ENCODE measurements at regions not wholly inside any gene's neighbourhood (a gene's known extent, or its start where the extent isn't known, plus 50 kb on each side); places are given as distances from the start of the nearest gene placed in this dataset.
A peak's percentile ranks its signal among the peaks of the same experiment; 100 is the strongest.
"Not testable (repeated sequence)": the region's sequence is repeated elsewhere in the genome, so short reads cannot be mapped to it uniquely, and the experiment has no call there.

DNA sequence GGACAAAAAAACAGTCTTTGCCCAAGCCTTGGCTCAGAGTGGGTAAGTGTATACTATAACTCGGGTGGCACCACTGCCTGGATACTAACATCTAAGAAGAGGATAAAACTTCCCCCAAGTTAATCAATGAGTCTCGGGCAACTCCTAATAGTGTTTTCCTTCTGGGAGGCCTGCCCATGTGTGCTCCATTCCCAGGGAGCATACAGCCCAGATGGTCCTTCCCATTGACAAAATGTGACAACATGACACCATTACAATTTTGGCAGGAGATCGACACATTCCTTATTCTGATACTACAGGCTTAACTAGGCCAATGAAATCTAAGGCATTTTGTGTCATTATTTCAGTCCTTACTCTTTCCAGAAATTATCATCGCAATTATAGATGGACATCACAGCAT, 52.7 kb upstream of the CRIM1 start:
- no peak for DNase-seq

- DNase-seq, result no peak
Observed at GRCh38 chr2:36301843-36302242, 53.7 kb upstream of the CRIM1 start.

DNA sequence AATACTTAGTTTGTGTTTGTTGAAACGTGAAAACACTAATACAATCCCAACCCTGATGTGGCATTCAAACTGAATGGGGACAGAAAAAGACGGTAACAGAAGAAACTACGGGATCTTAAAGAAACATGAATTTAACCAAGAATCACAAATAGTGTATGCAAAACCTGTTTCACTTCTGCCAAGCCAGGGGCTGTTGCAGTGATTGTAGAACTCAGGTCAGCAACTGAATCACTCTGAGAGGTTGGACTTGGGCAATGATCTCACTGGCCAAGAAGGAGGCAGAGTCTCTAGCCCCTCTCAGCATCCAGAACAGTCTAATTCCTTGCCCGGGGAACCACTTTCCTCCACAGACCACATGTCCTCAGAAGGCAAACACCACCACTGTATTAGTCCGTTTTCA, 54.9 kb upstream of the CRIM1 start:
- no peak for DNase-seq

GRCh38 chr2:36296798-36297197, 58.8 kb upstream of the CRIM1 start:
- DNase-seq, result no peak

GRCh38 chr2:36294316-36294721, 61.3 kb upstream of the CRIM1 start:
- no peak for DNase-seq

DNA sequence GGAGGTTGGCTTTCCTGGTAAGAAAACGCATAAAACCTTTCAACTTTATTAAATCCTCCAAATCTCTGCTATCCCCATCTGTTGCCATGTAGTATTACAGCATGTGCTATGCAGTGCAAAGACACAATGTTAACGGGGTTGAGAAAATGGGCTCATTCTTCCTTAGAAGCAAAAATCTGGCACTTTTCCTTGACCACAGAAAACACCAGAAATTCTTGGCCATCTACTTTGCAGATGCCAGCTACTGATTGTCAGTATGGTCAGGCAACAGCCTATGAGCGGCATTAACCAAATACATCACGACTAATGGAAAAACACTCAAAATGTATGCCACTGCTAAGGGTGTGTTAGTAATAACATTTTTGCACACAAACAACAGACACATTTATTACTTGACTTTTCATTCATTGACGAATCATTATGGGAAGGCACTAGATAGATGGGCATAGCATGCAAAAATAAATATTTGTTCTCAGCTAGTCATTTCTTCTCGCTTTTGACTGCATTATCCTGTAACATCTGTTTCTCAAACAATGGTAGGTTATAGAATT, 65.2 kb upstream of the CRIM1 start:
- no peak for DNase-seq

GRCh38 chr2:36289731-36290130, 65.8 kb upstream of the CRIM1 start:
- no peak for DNase-seq

- peak; percentile 21 for DNase-seq
Observed at GRCh38 chr2:36287363-36288275, 68.0 kb upstream of the CRIM1 start.

DNA sequence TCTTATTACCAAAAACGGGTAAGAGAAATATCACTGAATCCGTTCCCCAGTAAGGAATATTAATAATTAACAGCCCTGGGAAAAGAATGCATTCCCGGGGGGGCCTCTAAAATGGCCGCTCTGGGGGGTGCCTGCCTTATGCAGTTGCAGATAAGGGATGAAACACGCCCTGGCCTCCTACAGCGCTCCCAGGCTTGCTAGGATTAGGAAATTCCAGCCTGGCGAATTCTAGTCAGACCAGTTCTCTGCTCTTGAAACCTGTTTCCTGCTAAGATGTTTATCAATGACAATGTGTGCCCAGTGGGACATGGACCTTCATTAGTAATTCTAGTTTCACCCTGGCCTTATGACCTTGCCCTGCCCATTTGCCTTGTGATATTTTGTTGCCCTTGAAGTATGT, 76.1 kb upstream of the CRIM1 start:
- not testable (repeated sequence) for DNase-seq

DNA sequence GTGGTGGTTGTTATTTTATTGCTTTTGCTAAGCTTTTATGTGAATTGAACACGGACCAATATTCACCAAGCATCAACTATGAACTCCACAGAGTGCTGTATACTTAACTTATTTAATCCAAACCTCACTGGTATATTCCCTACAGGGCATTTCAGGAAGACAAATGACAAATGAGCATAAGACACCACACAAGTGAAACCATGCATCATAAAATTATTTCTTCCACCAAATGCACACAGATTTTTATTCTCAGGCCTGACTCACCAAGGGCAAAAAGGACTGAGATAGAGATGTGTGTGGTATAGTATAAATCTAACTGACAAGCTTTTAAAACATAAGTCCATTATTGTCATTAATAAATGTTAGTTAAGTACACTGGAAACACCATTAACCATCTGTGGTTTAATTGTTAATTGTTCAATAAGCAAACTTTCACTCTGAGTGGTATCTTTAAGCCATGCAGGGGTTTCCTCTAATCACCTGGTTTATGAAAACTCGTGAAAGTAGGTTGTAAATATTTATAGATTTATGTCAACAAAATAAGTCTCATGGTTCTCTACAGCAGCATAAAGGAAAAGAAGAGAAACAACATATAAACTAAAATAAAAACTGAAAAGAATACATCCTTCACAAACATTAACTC, 77.6 kb upstream of the CRIM1 start:
- DNase-seq, result peak; percentile 12

DNA sequence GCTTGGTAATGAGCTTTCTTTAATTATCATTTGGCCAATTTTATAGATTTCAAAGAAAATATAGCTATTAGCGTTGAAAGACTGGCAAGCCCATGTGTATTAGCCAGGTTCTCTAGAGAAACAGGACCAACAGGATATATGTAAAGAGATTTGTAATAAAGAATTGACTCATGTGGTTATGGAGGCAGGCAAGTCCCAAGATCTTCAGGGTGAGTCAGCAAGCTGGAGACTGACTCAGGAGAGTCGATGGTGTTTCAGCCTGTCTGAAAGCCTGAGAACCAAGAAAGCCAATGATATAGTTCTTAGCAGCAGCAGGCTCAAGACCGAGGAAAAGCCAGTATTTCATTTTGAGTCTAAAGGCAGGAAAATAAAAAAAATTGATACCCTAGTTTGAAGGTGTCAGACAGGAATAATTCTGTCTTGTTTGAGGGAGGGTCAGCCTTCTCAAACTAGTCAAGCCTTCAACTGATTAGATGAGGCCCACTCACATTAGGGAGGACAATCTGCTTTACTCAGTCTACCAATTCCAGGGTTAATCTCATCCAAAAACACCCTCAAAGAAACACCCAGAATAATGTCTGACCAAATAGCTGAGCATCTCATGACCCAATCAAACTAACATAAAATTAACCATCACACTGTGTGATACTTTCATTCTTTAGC, 78.3 kb upstream of the CRIM1 start:
- DNase-seq, result no peak

DNA sequence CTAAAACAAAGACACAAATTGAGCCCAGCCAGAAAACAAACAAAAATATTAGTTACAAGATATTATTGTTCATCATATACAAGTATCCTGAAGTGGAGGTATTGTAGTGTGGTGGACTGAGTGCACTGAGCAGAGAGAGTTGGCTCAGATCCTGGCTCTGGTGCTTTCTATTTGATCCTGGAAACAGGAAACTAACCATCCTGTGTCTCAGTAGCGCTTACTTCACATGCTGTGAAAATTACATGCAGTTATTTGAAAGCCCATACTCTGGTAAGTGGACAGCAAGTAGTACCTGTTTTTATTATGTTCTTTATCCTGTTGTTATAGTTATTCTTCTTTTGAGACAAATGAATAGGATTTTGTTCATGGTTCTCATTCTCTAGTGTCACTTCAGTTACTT, 84.3 kb upstream of the CRIM1 start:
- DNase-seq, result no peak

DNA sequence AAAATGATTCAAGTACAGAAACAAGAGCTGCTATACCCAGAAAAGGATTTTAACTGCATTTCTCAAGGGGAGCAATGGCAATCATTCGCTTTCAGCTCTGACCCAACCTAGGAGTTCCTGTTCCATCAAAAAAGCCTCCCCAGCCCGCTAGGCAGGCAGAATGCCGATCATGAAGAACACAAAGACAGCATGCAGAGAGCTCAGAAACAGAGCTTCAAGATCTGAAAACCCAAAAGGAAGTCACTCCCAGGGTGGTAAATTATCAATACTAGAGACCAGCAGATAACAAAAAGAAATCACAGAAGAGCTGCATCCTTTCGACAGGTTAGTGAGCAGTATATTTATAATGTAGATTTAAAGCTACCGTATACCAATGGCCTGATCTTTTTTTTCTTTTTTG, 84.8 kb upstream of the CRIM1 start:
- no peak for DNase-seq

DNA sequence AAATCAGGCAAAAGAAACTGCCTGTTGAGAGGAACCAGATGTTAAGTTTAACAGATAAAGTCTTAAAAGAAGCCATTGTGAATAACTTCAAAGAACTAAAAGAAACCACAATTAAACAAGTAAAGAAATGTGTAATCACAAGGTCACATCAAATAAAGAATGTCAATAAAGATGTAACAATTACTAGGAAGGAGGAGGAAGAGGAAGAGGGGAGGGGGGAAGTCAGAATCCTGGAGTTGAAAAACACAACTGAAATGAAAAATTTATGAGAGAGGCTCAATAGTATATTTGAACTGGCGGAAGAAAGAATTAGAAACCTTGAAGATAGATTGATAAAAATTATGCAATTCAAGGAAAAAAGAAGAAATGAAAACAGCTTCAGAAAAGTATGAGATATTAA, 88.4 kb upstream of the CRIM1 start:
- DNase-seq, result no peak

DNA sequence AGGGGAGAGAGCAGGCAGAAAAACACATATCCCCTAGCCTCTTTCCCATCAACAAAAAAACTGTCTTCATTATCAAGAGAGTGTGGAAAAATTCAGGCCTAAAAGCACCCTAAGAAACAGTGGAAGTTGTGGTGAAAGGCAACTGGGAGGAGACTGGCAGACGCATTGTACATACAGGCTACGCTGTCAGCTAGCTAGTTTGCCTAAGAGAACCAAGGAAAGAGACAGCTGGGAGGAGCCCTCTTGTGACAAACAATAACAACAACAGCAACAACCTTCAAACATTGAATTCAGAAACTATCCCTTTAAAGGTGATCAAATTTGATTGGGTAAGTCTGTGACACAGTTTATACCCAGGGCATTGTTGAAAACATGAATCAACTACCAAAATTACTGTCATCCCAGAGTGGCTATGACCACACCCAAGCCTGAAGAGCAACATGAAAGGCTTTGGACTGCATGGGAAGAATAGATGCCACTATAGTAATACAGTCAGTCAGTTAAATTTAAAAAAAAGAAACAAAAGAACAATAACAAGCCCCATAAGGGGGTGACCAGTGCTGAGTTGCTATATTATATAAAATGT, 88.9 kb upstream of the CRIM1 start:
- no peak for DNase-seq

DNA sequence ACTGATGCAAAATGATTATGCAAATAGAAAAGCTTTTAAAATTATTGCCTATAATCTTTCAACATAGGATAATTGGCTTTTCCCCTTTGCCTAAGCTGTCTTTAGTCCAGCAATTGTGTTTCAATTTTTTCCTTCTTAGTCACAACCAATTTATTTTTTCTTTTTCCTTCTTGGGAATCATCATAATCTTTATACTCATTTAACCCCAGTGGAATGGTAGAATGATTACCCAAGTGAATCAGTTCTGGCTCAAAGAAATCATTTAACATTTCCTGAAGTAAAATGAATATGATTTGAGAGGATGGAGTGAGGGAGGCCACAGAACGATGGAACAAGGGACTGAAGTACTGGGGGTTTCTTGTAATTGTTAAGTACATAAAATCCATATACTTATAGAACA, 93.0 kb upstream of the CRIM1 start:
- no peak for DNase-seq

DNA sequence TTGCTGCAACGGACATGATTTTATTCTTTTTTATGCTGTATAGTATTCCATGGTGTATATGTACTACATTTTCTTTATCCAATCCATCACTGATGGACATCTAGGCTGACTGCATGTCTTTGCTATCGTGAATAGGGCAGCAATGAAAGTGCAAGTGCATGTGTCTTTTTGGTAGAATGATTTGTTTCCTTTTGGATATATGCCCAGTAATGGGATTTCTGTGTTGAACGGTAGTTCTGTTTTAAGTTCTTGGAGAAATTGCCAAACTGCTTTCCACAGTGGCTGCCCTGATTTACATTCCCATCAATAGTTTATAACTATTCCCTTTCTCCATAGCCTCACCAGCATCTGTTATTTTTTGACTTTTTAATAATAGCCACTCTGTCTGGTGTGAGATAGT, 99.7 kb upstream of the CRIM1 start:
- DNase-seq, result no peak

DNA sequence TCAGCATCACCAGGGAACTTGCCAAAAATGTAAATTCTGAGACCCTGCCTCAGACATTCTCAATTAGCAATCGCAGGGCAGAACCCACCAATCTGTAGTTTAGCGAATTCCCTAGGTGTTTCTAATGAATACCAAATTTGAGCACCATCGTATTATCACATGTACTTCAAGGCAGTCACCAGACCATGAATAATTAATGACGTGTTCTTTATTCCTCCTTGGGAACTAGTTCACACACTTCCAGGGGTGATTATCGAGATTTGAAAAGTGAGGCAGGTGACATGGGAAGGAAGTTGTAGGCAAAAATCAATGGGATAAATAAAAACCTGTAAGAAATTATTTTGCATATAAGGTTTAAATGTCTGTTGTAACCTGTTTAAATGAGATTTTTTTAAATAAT, 102.5 kb upstream of the CRIM1 start:
- no peak for DNase-seq

DNA sequence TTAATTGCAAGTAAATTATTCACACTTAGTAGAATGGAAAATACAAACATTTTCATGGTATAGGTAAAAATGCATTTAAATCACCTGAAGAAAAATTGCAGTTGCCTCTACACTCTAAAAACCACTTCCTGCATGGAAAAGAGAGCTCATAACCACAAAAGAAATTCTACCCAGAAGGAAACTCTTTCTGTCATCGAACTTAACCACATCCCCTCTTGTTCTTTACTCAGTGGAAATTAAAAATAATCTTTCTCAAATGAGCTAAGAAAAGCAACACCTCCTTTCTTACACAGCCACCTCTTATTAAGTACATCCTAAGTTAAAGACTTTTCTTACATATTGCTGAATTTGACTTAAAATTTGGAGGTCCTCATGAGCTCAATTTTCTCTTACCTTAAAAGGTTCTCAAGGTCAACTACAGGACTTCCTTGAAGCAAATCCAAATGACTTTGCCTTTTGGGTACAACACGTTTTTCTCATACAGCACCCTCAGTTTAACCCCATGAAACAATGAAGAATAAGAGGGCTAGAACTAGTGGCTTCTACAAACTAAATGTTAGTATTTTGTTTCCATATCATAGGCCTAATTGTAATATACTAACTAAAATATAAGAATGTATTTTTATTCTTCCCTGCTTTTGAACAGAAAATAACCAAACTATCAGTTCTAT, 109.1 kb upstream of the CRIM1 start:
- no peak for DNase-seq

GRCh38 chr2:36245651-36246050, 109.9 kb upstream of the CRIM1 start:
- no peak for DNase-seq

DNA sequence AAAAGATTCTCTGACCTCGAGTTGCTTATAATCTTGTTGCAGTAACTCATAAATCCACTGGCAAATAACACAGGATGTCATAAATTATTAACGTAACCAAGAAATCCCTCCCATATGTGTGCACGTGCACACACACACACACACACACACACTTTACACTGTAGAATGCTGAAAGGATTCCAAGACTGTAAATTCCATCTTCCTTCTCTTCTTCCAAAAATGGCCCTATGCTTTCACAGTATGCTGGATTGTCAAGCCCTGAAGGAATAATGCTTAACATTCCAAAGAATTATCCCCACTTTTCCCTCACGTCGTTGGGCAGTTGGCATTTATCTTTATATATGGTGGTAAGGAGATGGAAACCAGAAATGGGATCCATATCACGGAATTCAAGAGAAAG, 117.5 kb upstream of the CRIM1 start:
- no peak for DNase-seq

- DNase-seq, result no peak
Observed at GRCh38 chr2:36235882-36236281, 119.7 kb upstream of the CRIM1 start.

DNA sequence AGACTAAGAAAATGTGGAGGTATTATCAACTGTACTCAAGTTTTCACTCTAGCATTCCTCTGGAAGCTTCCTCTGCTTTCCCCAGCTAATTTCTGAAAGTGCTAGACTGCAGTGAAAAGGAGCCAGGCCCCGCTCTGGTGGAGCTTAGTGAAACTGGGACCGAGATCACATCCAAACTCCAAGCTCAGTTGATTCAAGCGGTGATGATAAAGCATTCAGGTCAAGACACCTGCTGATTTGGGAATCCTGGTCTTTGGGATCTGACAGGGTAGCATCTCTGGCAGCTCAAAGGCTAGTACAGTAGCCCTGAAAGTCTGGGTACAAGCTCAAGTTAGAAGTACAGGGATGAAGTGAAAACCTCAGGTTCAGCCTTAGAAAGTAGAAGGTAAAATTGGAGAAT, 120.2 kb upstream of the CRIM1 start:
- no peak for DNase-seq

All from retina (tissue), 1 donor.